ENCODE measurements at regions not wholly inside any gene's neighbourhood (a gene's known extent, or its start where the extent isn't known, plus 50 kb on each side); places are given as distances from the start of the nearest gene placed in this dataset.

- Histone ChIP-seq H3K27ac (peak overlapping the region; percentile 77), H3K9me2 (ENCODE audit: insufficient read depth) (no peaks in the 10 kb centered on the region), H3K4me1 (replicated peaks; ENCODE audit: insufficient read depth) (peaks cover 38% of the 10 kb centered on the region), H2AFZ (peak overlapping the region; percentile 93), H3F3A (ENCODE audit: insufficient read depth, low read depth) (peaks cover 44% of the 10 kb centered on the region), H4K20me1 (ENCODE audit: insufficient read depth) (no peaks in the 10 kb centered on the region), H3K36me3 (ENCODE audit: low read depth) (no peaks in the 10 kb centered on the region), H3K27me3 (ENCODE audit: insufficient read depth, low read depth) (no peaks in the 10 kb centered on the region), H3K79me2 (ENCODE audit: low read depth) (peaks cover 52% of the 10 kb centered on the region), H3K4me2 (peak overlapping the region; percentile 98), H3K4me3 (peak overlapping the region; percentile 71), H3K9me3 (ENCODE audit: insufficient read depth, low read depth) (no peaks in the 10 kb centered on the region)
- intact Hi-C loops (cut with micrococcal nuclease; ENCODE audit: unreplicated experiment): loop anchor here (2.0 to 5.0 kb wide), 2 partner anchors 38 to 45 kb away; no protein-coding TSS in a partner anchor
- POLR2A ChIA-PET (ENCODE audit: unreplicated experiment): interaction anchor here (0.6 to 0.7 kb wide), 2 partner anchors 9 to 27 kb away, joined by 4 read pairs; a partner anchor contains a TSS
- CTCF ChIA-PET: interaction anchor here (1.1 kb wide), 1 partner anchor 9 kb away, joined by 3 read pairs; no protein-coding TSS in a partner anchor
- DNase-seq: peak in 1 of 2 experiments; percentile 42
- no TSS peak for BruUV-seq (replicated peaks)
- TF ChIP-seq CTCF (conservative IDR thresholded peaks at IDR 0.05) (no peak), EZH2 (IDR thresholded peaks at IDR 0.05; ENCODE audit: low read depth) (no peak)
Observed at GRCh38 chr14:73786636-73787485, 64.8 kb upstream of the PTGR2 start.

GRCh38 chr14:73785834-73786635 lies 65.6 kb upstream of the PTGR2 start:
- POLR2A ChIA-PET (ENCODE audit: unreplicated experiment): interaction anchor here (0.6 to 0.7 kb wide), 4 partner anchors 10 to 102 kb away, joined by 3 to 14 read pairs (median 4); a partner anchor contains a TSS
- peaks cover 44% of the 10 kb centered on the region for H3F3A ChIP-seq (ENCODE audit: insufficient read depth, low read depth)
- no peaks in the 10 kb centered on the region for H3K9me3 ChIP-seq (ENCODE audit: insufficient read depth, low read depth)
- intact Hi-C loops (cut with micrococcal nuclease; ENCODE audit: unreplicated experiment): loop anchor here (1.0 to 5.0 kb wide), 4 partner anchors 26 to 61 kb away; a partner anchor contains a TSS
- H4K20me1 ChIP-seq (ENCODE audit: insufficient read depth): no peaks in the 10 kb centered on the region
- peak overlapping the region; percentile 98 for H3K4me2 ChIP-seq
- CTCF ChIA-PET: interaction anchor here (0.9 to 1.1 kb wide), 3 partner anchors 9 to 14 kb away, joined by 3 to 5 read pairs (median 3); no protein-coding TSS in a partner anchor
- peaks cover 38% of the 10 kb centered on the region for H3K4me1 ChIP-seq (replicated peaks; ENCODE audit: insufficient read depth)
- peak overlapping the region; percentile 77 for H3K27ac ChIP-seq
- no peaks in the 10 kb centered on the region for H3K9me2 ChIP-seq (ENCODE audit: insufficient read depth)
- DNase-seq: peak; percentile 61 to 85
- peaks cover 60% of the 10 kb centered on the region for H3K79me2 ChIP-seq (ENCODE audit: low read depth)
- H3K27me3 ChIP-seq (ENCODE audit: insufficient read depth, low read depth): no peaks in the 10 kb centered on the region
- TF ChIP-seq CTCF (conservative IDR thresholded peaks at IDR 0.05): peak; percentile 43; the same call in 1 of the 2 replicates
- no peak for TF ChIP-seq EZH2 (IDR thresholded peaks at IDR 0.05; ENCODE audit: low read depth)
- H3K36me3 ChIP-seq (ENCODE audit: low read depth): no peaks in the 10 kb centered on the region
- BruUV-seq (replicated peaks): no TSS peak
- peak overlapping the region; percentile 79 for H2AFZ ChIP-seq
- peak overlapping the region; percentile 71 for H3K4me3 ChIP-seq

GRCh38 chr14:73785336-73785833 lies 66.2 kb upstream of the PTGR2 start:
- no peak for TF ChIP-seq CTCF (conservative IDR thresholded peaks at IDR 0.05)
- TF ChIP-seq EZH2 (IDR thresholded peaks at IDR 0.05; ENCODE audit: low read depth): no peak
- Histone ChIP-seq H3F3A (ENCODE audit: insufficient read depth, low read depth) (peaks cover 44% of the 10 kb centered on the region), H3K9me2 (ENCODE audit: insufficient read depth) (no peaks in the 10 kb centered on the region), H3K9me3 (ENCODE audit: insufficient read depth, low read depth) (no peaks in the 10 kb centered on the region), H2AFZ (peak overlapping the region; percentile 79), H3K27ac (peak overlapping the region; percentile 77), H3K4me1 (replicated peaks; ENCODE audit: insufficient read depth) (peaks cover 38% of the 10 kb centered on the region), H3K79me2 (ENCODE audit: low read depth) (peaks cover 67% of the 10 kb centered on the region), H3K27me3 (ENCODE audit: insufficient read depth, low read depth) (no peaks in the 10 kb centered on the region), H3K36me3 (ENCODE audit: low read depth) (no peaks in the 10 kb centered on the region), H3K4me3 (peak overlapping the region; percentile 71), H4K20me1 (ENCODE audit: insufficient read depth) (no peaks in the 10 kb centered on the region), H3K4me2 (peak overlapping the region; percentile 98)
- intact Hi-C loops (cut with micrococcal nuclease; ENCODE audit: unreplicated experiment): loop anchor here (1.0 to 5.0 kb wide), 3 partner anchors 25 to 61 kb away; a partner anchor contains a TSS
- ChIA-PET POLR2A (ENCODE audit: unreplicated experiment) (interaction anchor here (0.6 to 0.7 kb wide), 3 partner anchors 26 to 102 kb away, joined by 3 to 14 read pairs (median 3); no protein-coding TSS in a partner anchor), CTCF (interaction anchor here (0.6 to 1.7 kb wide), 4 partner anchors 12 to 56 kb away, joined by 3 to 6 read pairs (median 4); no protein-coding TSS in a partner anchor)
- DNase-seq: peak; percentile 56 to 86
- BruUV-seq (replicated peaks): no TSS peak

Data from PC-9 (cell line).